HCT116 (cell line): ENCODE measurements at regions not wholly inside any gene's neighbourhood (a gene's known extent, or its start where the extent isn't known, plus 50 kb on each side); places are given as distances from the start of the nearest gene placed in this dataset.

Experiments
- ATAC-seq: fragments of 200-7000 bp; cut with Tn5 transposase; 2 replicates; pipeline ENCODE4 v1.9.1; 2020; ENCODE audit warnings: mild to moderate bottlenecking, moderate library complexity
- BruUV-seq: library from RNA; stranded (reverse); fragments of 400-500 nt; replicated peaks from 2 replicates; lab custom pipeline; 2021; lab: Mats Ljungman, UMichigan
- CTCF ChIA-PET: fragments of 300-600 bp; sonication (Branson Sonifier 250); formaldehyde crosslinking; loops from one replicate; lab custom pipeline; 2021; ENCODE audit warnings: antibody characterized with exemption; lab: Charles Lee
- POLR2A ChIA-PET: fragments of 300-600, 350-600 bp; sonication (Branson Sonifier 250); formaldehyde crosslinking; loops from one replicate; lab custom pipeline; 2021; ENCODE audit warnings: antibody characterized with exemption; lab: Charles Lee
- RAD21 ChIA-PET, 2 experiments: fragments of 300-600 bp; sonication (Branson Sonifier 250); formaldehyde crosslinking; loops; one replicate each; lab custom pipeline; 2023; ENCODE audit warnings: low total read pairs in 2 of 2; ENCODE audit not compliant: uncharacterized antibody in 2 of 2, unreplicated experiment in 2 of 2, low non-redundant PET in 1 of 2; lab: Charles Lee
- DNase-seq: peaks from one replicate; pipeline ENCODE4 v3.0.0-alpha.2; 2010; ENCODE audit warnings: low read depth, low spot score
- H2AFZ ChIP-seq: fragments of 200-600 bp; shearing (Covaris generic), sonication (generic); 2 replicates; pipeline ENCODE4 v1.6.1; 2017; ENCODE audit warnings: low read depth, mixed run types, mixed read lengths, antibody characterized with exemption, low read length; ENCODE audit not compliant: poor library complexity, severe bottlenecking
- H3K27ac ChIP-seq: 2 replicates; pipeline ENCODE4 v1.5.1; 2012; ENCODE audit warnings: low read depth, low read length
- H3K27me3 ChIP-seq: fragments of 200-600 bp; sonication (generic); 2 replicates; pipeline ENCODE4 v1.6.1; 2016; ENCODE audit warnings: mixed run types, low read length, mixed read lengths; ENCODE audit not compliant: insufficient read depth
- H3K36me3 ChIP-seq, 2 experiments: fragments of 200-500 bp in 1 of 2; fragments of 200-600 bp in 1 of 2; sonication (Bioruptor generic) in 1 of 2; sonication (generic) in 1 of 2; 2 replicates each; pipeline versions ENCODE4 v1.5.1 to v1.6.1; 2014 to 2016; ENCODE audit warnings: low read length in 2 of 2, inconsistent platforms in 1 of 2, mixed read lengths in 1 of 2, mixed run types in 1 of 2; ENCODE audit not compliant: insufficient read depth in 2 of 2, control insufficient read depth in 1 of 2
- H3K4me1 ChIP-seq, 2 experiments: fragments of 200-600 bp in 1 of 2; sonication (generic) in 1 of 2; 2 replicates each; pipeline versions ENCODE4 v1.5.1 to v1.6.1; 2012 to 2017; ENCODE audit warnings: low read length in 2 of 2, inconsistent platforms in 1 of 2, mild to moderate bottlenecking in 1 of 2, mixed read lengths in 1 of 2, mixed run types in 1 of 2, moderate library complexity in 1 of 2; ENCODE audit not compliant: insufficient read depth in 2 of 2, control insufficient read depth in 1 of 2
- H3K4me2 ChIP-seq: fragments of 200-600 bp; sonication (generic); 2 replicates; pipeline ENCODE4 v1.6.1; 2017; ENCODE audit warnings: mixed run types, low read length, mixed read lengths
- H3K4me3 ChIP-seq, 2 experiments: fragments of 200-600 bp in 1 of 2; sonication (generic) in 1 of 2; replicated peaks in 1 of 2; 2 replicates each; pipeline ENCODE4 v1.5.1; 2011 to 2016; ENCODE audit warnings: low read length in 2 of 2, control low read depth in 1 of 2, low read depth in 1 of 2, mild to moderate bottlenecking in 1 of 2, mixed read lengths in 1 of 2, mixed run types in 1 of 2
- H3K79me2 ChIP-seq: fragments of 200-600 bp; sonication (generic); 2 replicates; pipeline ENCODE4 v1.6.1; 2017; ENCODE audit warnings: mild to moderate bottlenecking, mixed run types, low read length, moderate library complexity, mixed read lengths; ENCODE audit not compliant: insufficient read depth
- H3K9ac ChIP-seq: fragments of 200-600 bp; sonication (generic); 2 replicates; pipeline ENCODE4 v1.6.1; 2016; ENCODE audit warnings: low read length, mixed read lengths
- H3K9me2 ChIP-seq: fragments of 200-600 bp; sonication (generic), shearing (Covaris generic); 2 replicates; pipeline ENCODE4 v1.6.1; 2017; ENCODE audit warnings: mixed run types, mild to moderate bottlenecking, moderate library complexity; ENCODE audit not compliant: insufficient read depth
- H3K9me3 ChIP-seq, 2 experiments: fragments of 200-500 bp in 1 of 2; fragments of 200-600 bp in 1 of 2; sonication (Bioruptor generic) in 1 of 2; sonication (generic) in 1 of 2; 2 replicates each; pipeline ENCODE4 v1.6.1; 2014 to 2017; ENCODE audit warnings: low read length in 2 of 2, mixed read lengths in 2 of 2, inconsistent platforms in 1 of 2, low read depth in 1 of 2, mild to moderate bottlenecking in 1 of 2, mixed run types in 1 of 2, moderate library complexity in 1 of 2; ENCODE audit not compliant: control insufficient read depth in 1 of 2, insufficient read depth in 1 of 2
- H4K20me1 ChIP-seq: fragments of 200-600 bp; sonication (generic), shearing (Covaris generic); 2 replicates; pipeline ENCODE4 v1.6.1; 2017; ENCODE audit warnings: mixed run types, mild to moderate bottlenecking, moderate library complexity; ENCODE audit not compliant: insufficient read depth
- ATF3 ChIP-seq: IDR thresholded peaks from 2 replicates; pipeline ENCODE4 v1.6.1; 2012
- CBX3 ChIP-seq: IDR thresholded peaks from 2 replicates; pipeline ENCODE4 v1.6.1; 2012; ENCODE audit warnings: low read depth
- CEBPB ChIP-seq: IDR thresholded peaks from 2 replicates; pipeline ENCODE4 v1.6.1; 2012; ENCODE audit warnings: low read depth
- EGR1 ChIP-seq: IDR thresholded peaks from 2 replicates; pipeline ENCODE4 v1.6.1; 2012; ENCODE audit warnings: low read depth
- EZH2 ChIP-seq: fragments of 200-600 bp; sonication (generic); IDR thresholded peaks from 2 replicates; pipeline ENCODE4 v1.6.1; 2017; ENCODE audit warnings: antibody characterized with exemption, mixed run types
- FOSL1 ChIP-seq: IDR thresholded peaks from 2 replicates; pipeline ENCODE4 v1.6.1; 2012; ENCODE audit warnings: low read depth
- MAX ChIP-seq: IDR thresholded peaks from 2 replicates; pipeline ENCODE4 v1.6.1; 2012
- POLR2A ChIP-seq: IDR thresholded peaks from 2 replicates; pipeline ENCODE4 v1.7.0; 2011; ENCODE audit warnings: borderline replicate concordance; ENCODE audit not compliant: insufficient read depth, insufficient read length; ENCODE audit errors: extremely low read depth
- REST ChIP-seq: IDR thresholded peaks from 2 replicates; pipeline ENCODE4 v1.6.1; 2012; ENCODE audit warnings: low read depth
- SP1 ChIP-seq: IDR thresholded peaks from 2 replicates; pipeline ENCODE4 v1.6.1; 2012; ENCODE audit warnings: low read depth
- TCF7L2 ChIP-seq: IDR thresholded peaks from 2 replicates; pipeline ENCODE4 v1.7.0; 2011; ENCODE audit warnings: borderline replicate concordance, inconsistent platforms; ENCODE audit not compliant: insufficient read depth, insufficient read length; ENCODE audit errors: extremely low read depth
- YY1 ChIP-seq: IDR thresholded peaks from 2 replicates; pipeline ENCODE4 v1.6.1; 2011; ENCODE audit warnings: low read length, low read depth, moderate library complexity, mild to moderate bottlenecking; ENCODE audit not compliant: insufficient replicate concordance; ENCODE audit errors: extremely low read depth
- ZFX ChIP-seq: fragments of 450-650 bp; IDR thresholded peaks from 2 replicates; pipeline ENCODE4 v1.6.1; 2017
- intact Hi-C: fragments of 100-400 bp; cut with micrococcal nuclease; formaldehyde crosslinking; loops from 2 replicates; pipeline ENCODE4 v1.10.0; 2022

GRCh38 chr17:72266112-72266775 lies 145.4 kb downstream of the SOX9 start:
- Histone ChIP-seq H3K9me3 (no peaks in the 10 kb centered on the region), H3K4me1 (no peaks in the 10 kb centered on the region), H3K27ac (no peak overlapping the region), H2AFZ (no peak overlapping the region), H3K9ac (no peak overlapping the region), H3K36me3 (no peaks in the 10 kb centered on the region), H4K20me1 (no peaks in the 10 kb centered on the region), H3K9me2 (no peaks in the 10 kb centered on the region), H3K79me2 (no peaks in the 10 kb centered on the region), H3K27me3 (no peaks in the 10 kb centered on the region), H3K4me2 (no peak overlapping the region), H3K4me3 (no peak overlapping the region)
- no peak for DNase-seq
- ChIA-PET RAD21 (no interaction called here), CTCF (no interaction called here), POLR2A (no interaction called here)
- TF ChIP-seq ATF3 (no peak), MAX (no peak), TCF7L2 (no peak), YY1 (no peak), EGR1 (no peak), CBX3 (no peak), CEBPB (no peak)
- no TSS peak for BruUV-seq
- intact Hi-C loops, result no loop called here
- ATAC-seq, result no peak

- H3K27me3 ChIP-seq, result no peaks in the 10 kb centered on the region
- H3K79me2 ChIP-seq, result no peaks in the 10 kb centered on the region
- ChIA-PET POLR2A (no interaction called here), CTCF (no interaction called here), RAD21 (no interaction called here)
- no peak overlapping the region for H3K27ac ChIP-seq
- TF ChIP-seq CEBPB (no peak), YY1 (no peak), ZFX (no peak), MAX (no peak), FOSL1 (no peak), REST (0 out of 2 replicates have a peak, but pooled peaks have one; percentile 3), SP1 (no peak), POLR2A (no peak), EZH2 (no peak)
- no peaks in the 10 kb centered on the region for H3K36me3 ChIP-seq
- no peaks in the 10 kb centered on the region for H3K9me3 ChIP-seq
- ATAC-seq (no peak), DNase-seq (no peak)
- H4K20me1 ChIP-seq, result no peaks in the 10 kb centered on the region
- H2AFZ ChIP-seq, result no peak overlapping the region
- H3K9ac ChIP-seq, result no peak overlapping the region
- intact Hi-C loops, result no loop called here
- no peak overlapping the region for H3K4me2 ChIP-seq
- no TSS peak for BruUV-seq
- no peak overlapping the region for H3K4me3 ChIP-seq
- H3K9me2 ChIP-seq, result no peaks in the 10 kb centered on the region
- no peaks in the 10 kb centered on the region for H3K4me1 ChIP-seq
Measured at GRCh38 chr17:72267601-72268000, 146.8 kb downstream of the SOX9 start.
